ENCODE measurements at regions not wholly inside any gene's neighbourhood (a gene's known extent, or its start where the extent isn't known, plus 50 kb on each side); places are given as distances from the start of the nearest gene placed in this dataset. TPM values are rescaled to one million over a fixed set of nuclear protein-coding genes. Genes with fewer than 3 reads are reported as not detected.

DNA sequence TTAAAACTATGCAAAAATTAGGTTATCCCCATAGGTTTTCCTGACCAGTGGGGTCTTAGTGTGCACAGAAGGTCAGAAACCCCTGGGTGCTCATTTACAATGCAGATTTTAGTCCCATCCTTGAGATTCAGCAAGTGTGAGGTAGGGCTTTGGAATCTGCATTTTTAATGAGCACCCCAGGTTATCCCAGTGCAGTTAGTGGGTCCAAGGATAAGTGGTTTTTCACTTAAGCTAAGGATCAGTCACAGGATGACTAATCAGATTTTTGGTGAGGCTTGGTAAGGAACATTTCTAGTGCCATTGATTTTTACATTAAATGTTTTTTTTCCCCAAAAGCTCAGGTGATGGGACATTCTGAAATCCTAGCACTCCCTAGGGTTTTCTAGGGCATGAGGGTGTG, 50.7 kb upstream of the MGAT5 start:
- Histone ChIP-seq H3K36me3 (replicated peaks in 1 of 2; ENCODE audit: insufficient read depth in 1 of 2, low read depth in 2 of 2) (no peaks in the 10 kb centered on the region), H3K4me3 (no peak overlapping the region), H3K9me3 (no peaks in the 10 kb centered on the region), H3K4me1 (peaks cover 72% of the 10 kb centered on the region), H3K27me3 (no peaks in the 10 kb centered on the region), H3K27ac (no peak overlapping the region)
- TF ChIP-seq POLR2A (IDR thresholded peaks at IDR 0.05), result no peak
- TF ChIP-seq, protein P1, sequence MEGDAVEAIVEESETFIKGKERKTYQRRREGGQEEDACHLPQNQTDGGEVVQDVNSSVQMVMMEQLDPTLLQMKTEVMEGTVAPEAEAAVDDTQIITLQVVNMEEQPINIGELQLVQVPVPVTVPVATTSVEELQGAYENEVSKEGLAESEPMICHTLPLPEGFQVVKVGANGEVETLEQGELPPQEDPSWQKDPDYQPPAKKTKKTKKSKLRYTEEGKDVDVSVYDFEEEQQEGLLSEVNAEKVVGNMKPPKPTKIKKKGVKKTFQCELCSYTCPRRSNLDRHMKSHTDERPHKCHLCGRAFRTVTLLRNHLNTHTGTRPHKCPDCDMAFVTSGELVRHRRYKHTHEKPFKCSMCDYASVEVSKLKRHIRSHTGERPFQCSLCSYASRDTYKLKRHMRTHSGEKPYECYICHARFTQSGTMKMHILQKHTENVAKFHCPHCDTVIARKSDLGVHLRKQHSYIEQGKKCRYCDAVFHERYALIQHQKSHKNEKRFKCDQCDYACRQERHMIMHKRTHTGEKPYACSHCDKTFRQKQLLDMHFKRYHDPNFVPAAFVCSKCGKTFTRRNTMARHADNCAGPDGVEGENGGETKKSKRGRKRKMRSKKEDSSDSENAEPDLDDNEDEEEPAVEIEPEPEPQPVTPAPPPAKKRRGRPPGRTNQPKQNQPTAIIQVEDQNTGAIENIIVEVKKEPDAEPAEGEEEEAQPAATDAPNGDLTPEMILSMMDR (IDR thresholded peaks at IDR 0.05), result no peak
- no peak for DNase-seq
- no peak for ATAC-seq
- intact Hi-C loops (cut with DNase I), result no loop called here

Small RNA genes in the stretch of these regions (microRNA-seq; reads per million reads assigned to microRNA genes)
- 3.6 to 4.7 reads per million in 2 donors for gene MIR3679 (ENCODE audit: borderline number of aligned reads in 2 of 2, borderline replicate concordance in 2 of 2)

Small RNA genes in the stretch of these regions (small RNA-seq; reads per million reads assigned to genes)
- gene MIR3679, result not detected
